Hepatocyte (in vitro differentiated cells): ENCODE measurements at regions not wholly inside any gene's neighbourhood (a gene's known extent, or its start where the extent isn't known, plus 50 kb on each side); places are given as distances from the start of the nearest gene placed in this dataset.

Experiments
- EZH2 ChIP-seq: fragments of 200-600 bp; sonication (generic); IDR thresholded peaks from 2 replicates; pipeline ENCODE4 v1.6.1; 2016; ENCODE audit warnings: antibody characterized with exemption, mild to moderate bottlenecking, borderline replicate concordance
- EZH2phosphoT487 ChIP-seq: fragments of 200-600 bp; sonication (generic); IDR thresholded peaks from one replicate; pipeline ENCODE4 v1.6.1; 2018; ENCODE audit warnings: antibody characterized with exemption, mild to moderate bottlenecking, low read depth, moderate library complexity; ENCODE audit not compliant: unreplicated experiment, severe bottlenecking
- TF ChIP-seq, protein P1 (sequence below): fragments of 200-600 bp; sonication (generic); IDR thresholded peaks from 2 replicates; pipeline ENCODE4 v1.5.1; 2016; ENCODE audit warnings: antibody characterized with exemption, mild to moderate bottlenecking; ENCODE audit not compliant: poor library complexity

DNA sequence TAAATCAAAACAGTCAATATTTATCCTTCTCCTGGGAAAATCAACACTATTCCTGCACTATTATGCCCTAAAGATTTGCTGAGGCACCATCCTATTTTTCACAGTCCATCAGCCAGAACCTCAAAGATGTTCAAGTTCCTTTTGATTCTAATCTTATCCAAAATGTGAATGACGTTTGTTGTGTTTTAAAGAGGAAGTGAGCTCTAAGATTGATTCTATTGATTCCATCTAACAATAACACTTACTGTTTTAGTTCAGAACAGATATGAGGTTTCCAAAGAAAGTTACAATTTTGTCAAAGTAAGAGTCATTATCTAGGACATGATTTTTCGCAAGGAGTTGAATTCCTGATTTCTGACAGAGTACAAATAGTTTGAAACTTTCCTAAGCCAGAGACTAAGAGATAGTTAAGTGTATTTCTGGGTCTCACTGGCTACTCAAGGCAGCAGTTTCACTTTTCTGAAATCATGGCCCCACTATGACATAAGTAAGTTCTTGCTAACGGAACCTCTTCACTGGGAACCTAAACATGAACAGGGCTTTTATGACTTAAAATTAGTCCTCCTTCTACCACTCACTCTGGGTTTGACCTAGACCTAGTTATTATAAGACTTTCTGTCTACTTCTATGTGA is 84.7 kb downstream of the LHX9 start:
- TF ChIP-seq, protein P1, sequence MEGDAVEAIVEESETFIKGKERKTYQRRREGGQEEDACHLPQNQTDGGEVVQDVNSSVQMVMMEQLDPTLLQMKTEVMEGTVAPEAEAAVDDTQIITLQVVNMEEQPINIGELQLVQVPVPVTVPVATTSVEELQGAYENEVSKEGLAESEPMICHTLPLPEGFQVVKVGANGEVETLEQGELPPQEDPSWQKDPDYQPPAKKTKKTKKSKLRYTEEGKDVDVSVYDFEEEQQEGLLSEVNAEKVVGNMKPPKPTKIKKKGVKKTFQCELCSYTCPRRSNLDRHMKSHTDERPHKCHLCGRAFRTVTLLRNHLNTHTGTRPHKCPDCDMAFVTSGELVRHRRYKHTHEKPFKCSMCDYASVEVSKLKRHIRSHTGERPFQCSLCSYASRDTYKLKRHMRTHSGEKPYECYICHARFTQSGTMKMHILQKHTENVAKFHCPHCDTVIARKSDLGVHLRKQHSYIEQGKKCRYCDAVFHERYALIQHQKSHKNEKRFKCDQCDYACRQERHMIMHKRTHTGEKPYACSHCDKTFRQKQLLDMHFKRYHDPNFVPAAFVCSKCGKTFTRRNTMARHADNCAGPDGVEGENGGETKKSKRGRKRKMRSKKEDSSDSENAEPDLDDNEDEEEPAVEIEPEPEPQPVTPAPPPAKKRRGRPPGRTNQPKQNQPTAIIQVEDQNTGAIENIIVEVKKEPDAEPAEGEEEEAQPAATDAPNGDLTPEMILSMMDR: no peak
- no peak for TF ChIP-seq EZH2
- no peak for TF ChIP-seq EZH2phosphoT487
